ENCODE measurements at regions not wholly inside any gene's neighbourhood (a gene's known extent, or its start where the extent isn't known, plus 50 kb on each side); places are given as distances from the start of the nearest gene placed in this dataset.

DNA sequence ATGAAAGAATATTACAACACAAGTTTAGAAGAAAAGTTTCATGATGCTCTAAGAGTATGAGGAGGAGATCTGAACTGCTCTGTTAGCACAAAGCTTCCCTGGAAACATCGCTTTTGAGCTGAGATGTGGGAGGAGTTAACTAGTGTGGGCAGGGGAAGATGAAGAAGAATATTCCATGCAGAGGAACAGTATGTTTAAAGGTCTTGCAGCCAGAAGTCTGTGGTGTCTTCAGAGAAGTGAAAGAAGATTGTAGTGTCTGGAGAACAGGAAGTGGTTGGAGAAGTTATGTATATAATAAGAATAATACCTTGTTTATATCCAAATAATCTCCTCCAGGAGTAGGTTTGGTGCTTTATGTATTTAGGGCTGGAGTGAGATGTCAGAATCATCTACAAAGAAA, 406.7 kb downstream of the MAN2A1 start:
- Histone ChIP-seq H2BK15ac (ENCODE audit: low read length) (no peak overlapping the region), H3K14ac (ENCODE audit: insufficient read length) (no peak overlapping the region), H2BK120ac (replicated peaks; ENCODE audit: low read depth, low read length) (no peak overlapping the region), H2AFZ (ENCODE audit: low read length) (no peak overlapping the region), H3K4me1 (replicated peaks in 1 of 4; ENCODE audit: control insufficient read depth in 3 of 4, insufficient read depth in 4 of 4, low read length in 3 of 4) (no peaks in the 10 kb centered on the region), H3K27me3 (replicated peaks in 1 of 4; ENCODE audit: control insufficient read depth in 3 of 4, extremely low read depth in 1 of 4, insufficient read depth in 3 of 4, low read length in 3 of 4) (no peaks in the 10 kb centered on the region), H3K18ac (ENCODE audit: extremely low read depth, low read length) (no peak overlapping the region), H3K9me3 (ENCODE audit: insufficient read depth in 2 of 2, low read depth in 1 of 2, low read length in 1 of 2) (no peaks in the 10 kb centered on the region), H2BK5ac (ENCODE audit: low read depth, low read length) (no peak overlapping the region), H3K79me2 (ENCODE audit: control insufficient read depth in 1 of 2, insufficient read depth in 2 of 2, low read length in 2 of 2) (no peaks in the 10 kb centered on the region), H4K5ac (ENCODE audit: insufficient read length, low read depth, low read length) (no peak overlapping the region), H3K9ac (replicated peaks in 1 of 4; ENCODE audit: extremely low read depth in 1 of 4, low read depth in 3 of 4, low read length in 3 of 4) (no peak overlapping the region), H2BK12ac (ENCODE audit: low read depth, low read length) (no peak overlapping the region), H3K4me2 (ENCODE audit: insufficient read depth in 1 of 2, low read depth in 2 of 2, low read length in 2 of 2) (no peak overlapping the region), H4K91ac (replicated peaks; ENCODE audit: insufficient read length, low read length) (no peak overlapping the region), H3K27ac (ENCODE audit: low read depth, low read length) (no peak overlapping the region), H3K36me3 (ENCODE audit: control insufficient read depth in 2 of 4, insufficient read depth in 4 of 4, low read length in 3 of 4) (no peaks in the 10 kb centered on the region), H4K20me1 (replicated peaks in 1 of 2; ENCODE audit: control insufficient read depth in 1 of 2, insufficient read depth in 2 of 2, low read length in 2 of 2) (no peaks in the 10 kb centered on the region), H3K4ac (replicated peaks; ENCODE audit: insufficient read length, low read depth, low read length) (no peak overlapping the region), H4K8ac (ENCODE audit: extremely low read depth, insufficient read depth, low read length) (no peak overlapping the region), H2AK5ac (ENCODE audit: low read depth, low read length) (no peak overlapping the region), H3K4me3 (ENCODE audit: extremely low read depth in 1 of 4, insufficient read depth in 2 of 4, low read depth in 3 of 4, low read length in 4 of 4) (no peak overlapping the region), H3K23ac (ENCODE audit: insufficient read length) (no peak overlapping the region), H3K56ac (replicated peaks; ENCODE audit: insufficient read length, low read depth, low read length) (no peak overlapping the region), H3K23me2 (ENCODE audit: low read depth, low read length) (no peaks in the 10 kb centered on the region), H2BK20ac (ENCODE audit: low read length) (no peak overlapping the region), H3K79me1 (ENCODE audit: low read depth, low read length) (no peaks in the 10 kb centered on the region)
- ChIA-PET POLR2A (ENCODE audit: partially characterized antibody) (no interaction called here), CTCF (ENCODE audit: partially characterized antibody) (interaction anchor here (0.6 to 2.6 kb wide), 2 partner anchors 20 to 237 kb away, joined by 3 to 10 read pairs; no protein-coding TSS in a partner anchor)
- DNase-seq (ENCODE audit: low read depth in 1 of 2, low spot score in 2 of 2) = no peak
- WGBS, 2 experiments (ENCODE audit: extremely low coverage in 1 of 2, insufficient coverage in 1 of 2, insufficient read length in 1 of 2, insufficient replicate concordance in 2 of 2, low coverage in 1 of 2, low lambda C conversion rate in 2 of 2, missing lambda C conversion rate in 1 of 2) = 96% methylated on average over 1 of the region's 1 CpG; no CpG with 5 or more reads in 1 of the 2 experiments
- no peak for FAIRE-seq
- TF ChIP-seq KDM4A (IDR thresholded peaks at IDR 0.05; ENCODE audit: low read depth, low read length, severe bottlenecking) (no peak), RXRA (IDR thresholded peaks at IDR 0.05; ENCODE audit: insufficient read depth, low read depth, low read length) (no peak), SIN3A (conservative IDR thresholded peaks at IDR 0.05 in 1 of 2, IDR thresholded peaks at IDR 0.05 in 1 of 2; ENCODE audit: low read depth in 1 of 2, low read length in 2 of 2) (no peak), POU5F1 (IDR thresholded peaks at IDR 0.05; ENCODE audit: low read depth, low read length) (no peak), SP4 (IDR thresholded peaks at IDR 0.05; ENCODE audit: low read length) (no peak), CTBP2 (IDR thresholded peaks at IDR 0.05; ENCODE audit: borderline replicate concordance, insufficient read depth, insufficient read length, low read length) (no peak), GTF2F1 (IDR thresholded peaks at IDR 0.05; ENCODE audit: borderline replicate concordance, low read depth, low read length) (no peak), KDM5A (IDR thresholded peaks at IDR 0.05; ENCODE audit: low read length) (no peak), TBP (IDR thresholded peaks at IDR 0.05; ENCODE audit: low read depth, low read length) (no peak), RBBP5 (IDR thresholded peaks at IDR 0.05; ENCODE audit: borderline replicate concordance, low read depth, low read length) (no peak), SRF (IDR thresholded peaks at IDR 0.05; ENCODE audit: low read depth, low read length) (no peak), HDAC2 (IDR thresholded peaks at IDR 0.05; ENCODE audit: borderline replicate concordance in 1 of 2, low read depth in 2 of 2, low read length in 2 of 2) (no peak), EZH2 (IDR thresholded peaks at IDR 0.05; ENCODE audit: low read depth, low read length, severe bottlenecking) (no peak)
- TF ChIP-seq, protein P1, sequence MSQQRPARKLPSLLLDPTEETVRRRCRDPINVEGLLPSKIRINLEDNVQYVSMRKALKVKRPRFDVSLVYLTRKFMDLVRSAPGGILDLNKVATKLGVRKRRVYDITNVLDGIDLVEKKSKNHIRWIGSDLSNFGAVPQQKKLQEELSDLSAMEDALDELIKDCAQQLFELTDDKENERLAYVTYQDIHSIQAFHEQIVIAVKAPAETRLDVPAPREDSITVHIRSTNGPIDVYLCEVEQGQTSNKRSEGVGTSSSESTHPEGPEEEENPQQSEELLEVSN (IDR thresholded peaks at IDR 0.05) = no peak
